WTC11 (cell line): ENCODE measurements at regions not wholly inside any gene's neighbourhood (a gene's known extent, or its start where the extent isn't known, plus 50 kb on each side); places are given as distances from the start of the nearest gene placed in this dataset.

Experiments
- ATAC-seq: fragments of 200-7000 bp; cut with Tn5 transposase; 2 replicates; pipeline ENCODE4 v1.10.0; 2021; ENCODE audit warnings: mild to moderate bottlenecking, moderate library complexity
- CTCF ChIA-PET: fragments of 300-600 bp; sonication (Branson Sonifier 250); formaldehyde crosslinking; loops from one replicate; lab custom pipeline; 2021; ENCODE audit warnings: antibody characterized with exemption; lab: Charles Lee
- POLR2A ChIA-PET: fragments of 350-600 bp; sonication (Branson Sonifier 250); formaldehyde crosslinking; loops from one replicate; lab custom pipeline; 2021; ENCODE audit warnings: antibody characterized with exemption; lab: Charles Lee
- DNase-seq: peaks from one replicate; pipeline ENCODE4 v3.0.0; 2021; ENCODE audit warnings: low spot score
- H3K27ac Mint-ChIP-seq: 2 replicates; pipeline ENCODE4 v1.8.0; 2021; ENCODE audit warnings: mixed read lengths
- H3K27me3 Mint-ChIP-seq: 2 replicates; pipeline ENCODE4 v1.8.0; 2021; ENCODE audit warnings: low read depth, mild to moderate bottlenecking, moderate library complexity, mixed read lengths
- H3K36me3 Mint-ChIP-seq: 2 replicates; pipeline ENCODE4 v1.8.0; 2021; ENCODE audit warnings: mixed read lengths
- H3K4me1 Mint-ChIP-seq: 2 replicates; pipeline ENCODE4 v1.8.0; 2022; ENCODE audit warnings: mixed read lengths
- H3K4me3 Mint-ChIP-seq: 2 replicates; pipeline ENCODE4 v1.8.0; 2021; ENCODE audit warnings: mild to moderate bottlenecking, moderate library complexity, mixed read lengths
- H3K9me3 Mint-ChIP-seq: 2 replicates; pipeline ENCODE4 v1.8.0; 2021; ENCODE audit warnings: mixed read lengths
- ARID4B ChIP-seq: sonication (generic); formaldehyde crosslinking; IDR thresholded peaks from 2 replicates; pipeline ENCODE4 v1.8.0; 2023; ENCODE audit warnings: missing genetic modification reagents, mild to moderate bottlenecking, borderline replicate concordance
- ATF1 ChIP-seq: sonication (generic); formaldehyde crosslinking; IDR thresholded peaks from 2 replicates; pipeline ENCODE4 v1.8.1; 2023; ENCODE audit warnings: mild to moderate bottlenecking, moderate library complexity, missing genetic modification reagents
- ATF2 ChIP-seq: sonication (generic); formaldehyde crosslinking; IDR thresholded peaks from 2 replicates; pipeline ENCODE4 v1.8.1; 2022; ENCODE audit warnings: low read depth, missing genetic modification reagents, borderline replicate concordance
- JAZF1 ChIP-seq: fragments of 250-450 bp; sonication (Bioruptor Pico); IDR thresholded peaks from 2 replicates; pipeline ENCODE4 v1.9.0; 2021; ENCODE audit warnings: moderate library complexity, mild to moderate bottlenecking, inconsistent platforms
- OVOL2 ChIP-seq: fragments of 250-450 bp; sonication (Bioruptor Pico); IDR thresholded peaks from 2 replicates; pipeline ENCODE4 v1.9.0; 2021; ENCODE audit warnings: mild to moderate bottlenecking, borderline replicate concordance
- SMAD3 ChIP-seq: sonication (generic); formaldehyde crosslinking; IDR thresholded peaks from 2 replicates; pipeline ENCODE4 v1.8.0; 2022; ENCODE audit warnings: missing genetic modification reagents, mild to moderate bottlenecking, borderline replicate concordance
- SMAD4 ChIP-seq: sonication (generic); formaldehyde crosslinking; IDR thresholded peaks from 2 replicates; pipeline ENCODE4 v1.8.0; 2022; ENCODE audit warnings: mild to moderate bottlenecking, missing genetic modification reagents
- SOX15 ChIP-seq: fragments of 250-450 bp; sonication (Bioruptor Pico); IDR thresholded peaks from 2 replicates; pipeline ENCODE4 v1.9.0; 2021; ENCODE audit warnings: mild to moderate bottlenecking
- TP53 ChIP-seq: sonication (generic); formaldehyde crosslinking; IDR thresholded peaks from 2 replicates; pipeline ENCODE4 v1.8.1; 2023; ENCODE audit warnings: mild to moderate bottlenecking, missing genetic modification reagents
- USF2 ChIP-seq: sonication (generic); formaldehyde crosslinking; IDR thresholded peaks from 2 replicates; pipeline ENCODE4 v1.8.1; 2023; ENCODE audit warnings: mild to moderate bottlenecking, missing genetic modification reagents, moderate library complexity
- ZBTB21 ChIP-seq: sonication (generic); formaldehyde crosslinking; IDR thresholded peaks from 2 replicates; pipeline ENCODE4 v1.8.1; 2023; ENCODE audit warnings: mild to moderate bottlenecking, missing genetic modification reagents, borderline replicate concordance
- ZNF232 ChIP-seq: sonication (generic); formaldehyde crosslinking; IDR thresholded peaks from 2 replicates; pipeline ENCODE4 v1.8.0; 2022; ENCODE audit warnings: mild to moderate bottlenecking, missing genetic modification reagents
- TF ChIP-seq, protein P1 (sequence below): sonication (generic); formaldehyde crosslinking; IDR thresholded peaks from 2 replicates; pipeline ENCODE4 v1.8.1; 2022; ENCODE audit warnings: missing genetic modification reagents, borderline replicate concordance
- TF ChIP-seq, protein P2 (sequence below): fragments of 250-450 bp; sonication (Bioruptor Pico); IDR thresholded peaks from 2 replicates; pipeline ENCODE4 v1.9.0; 2021; ENCODE audit warnings: mild to moderate bottlenecking
- TF ChIP-seq, protein P3 (sequence below): fragments of 250-450 bp; sonication (Bioruptor Pico); conservative IDR thresholded peaks from 2 replicates; pipeline ENCODE4 v1.9.0; 2021; ENCODE audit warnings: mild to moderate bottlenecking
- TF ChIP-seq, protein P4 (sequence below): sonication (generic); formaldehyde crosslinking; IDR thresholded peaks from 2 replicates; pipeline ENCODE4 v1.8.0; 2022; ENCODE audit warnings: mild to moderate bottlenecking, missing genetic modification reagents
- TF ChIP-seq, protein P5 (sequence below): sonication (generic); formaldehyde crosslinking; IDR thresholded peaks from 2 replicates; pipeline ENCODE4 v1.8.0; 2022; ENCODE audit warnings: missing genetic modification reagents

- TF ChIP-seq, protein P1, sequence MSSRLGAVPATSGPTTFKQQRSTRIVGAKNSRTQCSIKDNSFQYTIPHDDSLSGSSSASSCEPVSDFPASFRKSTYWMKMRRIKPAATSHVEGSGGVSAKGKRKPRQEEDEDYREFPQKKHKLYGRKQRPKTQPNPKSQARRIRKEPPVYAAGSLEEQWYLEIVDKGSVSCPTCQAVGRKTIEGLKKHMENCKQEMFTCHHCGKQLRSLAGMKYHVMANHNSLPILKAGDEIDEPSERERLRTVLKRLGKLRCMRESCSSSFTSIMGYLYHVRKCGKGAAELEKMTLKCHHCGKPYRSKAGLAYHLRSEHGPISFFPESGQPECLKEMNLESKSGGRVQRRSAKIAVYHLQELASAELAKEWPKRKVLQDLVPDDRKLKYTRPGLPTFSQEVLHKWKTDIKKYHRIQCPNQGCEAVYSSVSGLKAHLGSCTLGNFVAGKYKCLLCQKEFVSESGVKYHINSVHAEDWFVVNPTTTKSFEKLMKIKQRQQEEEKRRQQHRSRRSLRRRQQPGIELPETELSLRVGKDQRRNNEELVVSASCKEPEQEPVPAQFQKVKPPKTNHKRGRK = no peak
- TF ChIP-seq ARID4B (CRISPR knock-in tag) (no peak), ATF1 (CRISPR knock-in tag) (no peak), ZBTB21 (no peak), SOX15 (no peak), JAZF1 (CRISPR knock-in tag) (no peak), SMAD3 (CRISPR knock-in tag) (no peak), USF2 (CRISPR knock-in tag) (no peak), TP53 (CRISPR knock-in tag) (no peak)
- TF ChIP-seq, protein P2, sequence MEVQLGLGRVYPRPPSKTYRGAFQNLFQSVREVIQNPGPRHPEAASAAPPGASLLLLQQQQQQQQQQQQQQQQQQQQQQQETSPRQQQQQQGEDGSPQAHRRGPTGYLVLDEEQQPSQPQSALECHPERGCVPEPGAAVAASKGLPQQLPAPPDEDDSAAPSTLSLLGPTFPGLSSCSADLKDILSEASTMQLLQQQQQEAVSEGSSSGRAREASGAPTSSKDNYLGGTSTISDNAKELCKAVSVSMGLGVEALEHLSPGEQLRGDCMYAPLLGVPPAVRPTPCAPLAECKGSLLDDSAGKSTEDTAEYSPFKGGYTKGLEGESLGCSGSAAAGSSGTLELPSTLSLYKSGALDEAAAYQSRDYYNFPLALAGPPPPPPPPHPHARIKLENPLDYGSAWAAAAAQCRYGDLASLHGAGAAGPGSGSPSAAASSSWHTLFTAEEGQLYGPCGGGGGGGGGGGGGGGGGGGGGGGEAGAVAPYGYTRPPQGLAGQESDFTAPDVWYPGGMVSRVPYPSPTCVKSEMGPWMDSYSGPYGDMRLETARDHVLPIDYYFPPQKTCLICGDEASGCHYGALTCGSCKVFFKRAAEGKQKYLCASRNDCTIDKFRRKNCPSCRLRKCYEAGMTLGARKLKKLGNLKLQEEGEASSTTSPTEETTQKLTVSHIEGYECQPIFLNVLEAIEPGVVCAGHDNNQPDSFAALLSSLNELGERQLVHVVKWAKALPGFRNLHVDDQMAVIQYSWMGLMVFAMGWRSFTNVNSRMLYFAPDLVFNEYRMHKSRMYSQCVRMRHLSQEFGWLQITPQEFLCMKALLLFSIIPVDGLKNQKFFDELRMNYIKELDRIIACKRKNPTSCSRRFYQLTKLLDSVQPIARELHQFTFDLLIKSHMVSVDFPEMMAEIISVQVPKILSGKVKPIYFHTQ (CRISPR knock-in tag) = no peak
- TF ChIP-seq, protein P3, sequence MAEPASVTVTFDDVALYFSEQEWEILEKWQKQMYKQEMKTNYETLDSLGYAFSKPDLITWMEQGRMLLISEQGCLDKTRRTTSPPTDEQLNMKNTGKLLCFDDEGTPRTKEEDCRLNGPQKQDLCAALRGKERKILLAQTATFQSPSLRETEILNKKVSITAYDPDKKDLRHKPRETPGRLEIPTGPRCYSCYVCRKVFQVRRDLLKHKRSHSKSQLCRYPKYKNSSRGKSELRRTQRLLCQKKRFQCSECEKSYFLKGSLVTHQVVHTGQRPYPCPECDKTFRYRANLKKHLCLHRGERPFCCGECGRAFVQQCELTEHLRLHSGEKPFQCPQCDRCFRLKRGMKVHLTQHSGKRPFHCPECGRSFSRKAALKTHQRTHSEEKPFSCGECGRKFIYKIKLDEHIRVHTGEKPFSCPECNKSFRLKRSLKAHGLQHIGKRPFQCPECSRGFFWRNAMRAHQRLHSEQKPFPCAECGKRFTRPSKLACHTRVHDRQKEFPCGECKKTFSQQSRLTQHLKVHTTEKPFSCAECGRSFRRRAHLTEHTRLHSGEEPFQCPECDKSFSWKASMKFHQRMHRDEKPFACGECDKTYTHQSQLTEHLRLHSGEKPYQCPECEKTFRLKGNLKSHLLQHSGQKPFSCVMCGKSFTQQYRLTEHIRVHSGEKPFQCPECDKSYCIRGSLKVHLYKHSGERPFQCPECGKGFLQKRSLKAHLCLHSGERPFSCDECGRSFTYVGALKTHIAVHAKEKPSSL (CRISPR knock-in tag) = no peak
Measured at GRCh38 chr4:151860561-151861093, 99.8 kb upstream of the GATB start (continued).

GRCh38 chr4:151859641-151860040 lies 98.8 kb upstream of the GATB start:
- ChIA-PET CTCF (no interaction called here), POLR2A (no interaction called here)
- DNase-seq (no peak), ATAC-seq (no peak)
- no peaks in the 10 kb centered on the region for H3K36me3 Mint-ChIP-seq
- H3K27me3 Mint-ChIP-seq = no peaks in the 10 kb centered on the region; the same call in 1 of the 2 replicates
- H3K9me3 Mint-ChIP-seq = no peaks in the 10 kb centered on the region
- H3K4me1 Mint-ChIP-seq = no peaks in the 10 kb centered on the region
- no peak overlapping the region for H3K27ac Mint-ChIP-seq
- H3K4me3 Mint-ChIP-seq = no peak overlapping the region
- no peak for TF ChIP-seq SMAD4 (CRISPR knock-in tag)
- TF ChIP-seq, protein P4, sequence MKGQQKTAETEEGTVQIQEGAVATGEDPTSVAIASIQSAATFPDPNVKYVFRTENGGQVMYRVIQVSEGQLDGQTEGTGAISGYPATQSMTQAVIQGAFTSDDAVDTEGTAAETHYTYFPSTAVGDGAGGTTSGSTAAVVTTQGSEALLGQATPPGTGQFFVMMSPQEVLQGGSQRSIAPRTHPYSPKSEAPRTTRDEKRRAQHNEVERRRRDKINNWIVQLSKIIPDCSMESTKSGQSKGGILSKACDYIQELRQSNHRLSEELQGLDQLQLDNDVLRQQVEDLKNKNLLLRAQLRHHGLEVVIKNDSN (CRISPR knock-in tag) = no peak
- TF ChIP-seq, protein P5, sequence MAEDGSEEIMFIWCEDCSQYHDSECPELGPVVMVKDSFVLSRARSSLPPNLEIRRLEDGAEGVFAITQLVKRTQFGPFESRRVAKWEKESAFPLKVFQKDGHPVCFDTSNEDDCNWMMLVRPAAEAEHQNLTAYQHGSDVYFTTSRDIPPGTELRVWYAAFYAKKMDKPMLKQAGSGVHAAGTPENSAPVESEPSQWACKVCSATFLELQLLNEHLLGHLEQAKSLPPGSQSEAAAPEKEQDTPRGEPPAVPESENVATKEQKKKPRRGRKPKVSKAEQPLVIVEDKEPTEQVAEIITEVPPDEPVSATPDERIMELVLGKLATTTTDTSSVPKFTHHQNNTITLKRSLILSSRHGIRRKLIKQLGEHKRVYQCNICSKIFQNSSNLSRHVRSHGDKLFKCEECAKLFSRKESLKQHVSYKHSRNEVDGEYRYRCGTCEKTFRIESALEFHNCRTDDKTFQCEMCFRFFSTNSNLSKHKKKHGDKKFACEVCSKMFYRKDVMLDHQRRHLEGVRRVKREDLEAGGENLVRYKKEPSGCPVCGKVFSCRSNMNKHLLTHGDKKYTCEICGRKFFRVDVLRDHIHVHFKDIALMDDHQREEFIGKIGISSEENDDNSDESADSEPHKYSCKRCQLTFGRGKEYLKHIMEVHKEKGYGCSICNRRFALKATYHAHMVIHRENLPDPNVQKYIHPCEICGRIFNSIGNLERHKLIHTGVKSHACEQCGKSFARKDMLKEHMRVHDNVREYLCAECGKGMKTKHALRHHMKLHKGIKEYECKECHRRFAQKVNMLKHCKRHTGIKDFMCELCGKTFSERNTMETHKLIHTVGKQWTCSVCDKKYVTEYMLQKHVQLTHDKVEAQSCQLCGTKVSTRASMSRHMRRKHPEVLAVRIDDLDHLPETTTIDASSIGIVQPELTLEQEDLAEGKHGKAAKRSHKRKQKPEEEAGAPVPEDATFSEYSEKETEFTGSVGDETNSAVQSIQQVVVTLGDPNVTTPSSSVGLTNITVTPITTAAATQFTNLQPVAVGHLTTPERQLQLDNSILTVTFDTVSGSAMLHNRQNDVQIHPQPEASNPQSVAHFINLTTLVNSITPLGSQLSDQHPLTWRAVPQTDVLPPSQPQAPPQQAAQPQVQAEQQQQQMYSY (CRISPR knock-in tag) = no peak
- TF ChIP-seq ATF2 = no peak
- no peak for TF ChIP-seq ZNF232 (CRISPR knock-in tag)
- TF ChIP-seq ATF1 (CRISPR knock-in tag) = no peak
- no peak for TF ChIP-seq OVOL2 (CRISPR knock-in tag)
